ENCODE measurements at regions not wholly inside any gene's neighbourhood (a gene's known extent, or its start where the extent isn't known, plus 50 kb on each side); places are given as distances from the start of the nearest gene placed in this dataset.

DNA sequence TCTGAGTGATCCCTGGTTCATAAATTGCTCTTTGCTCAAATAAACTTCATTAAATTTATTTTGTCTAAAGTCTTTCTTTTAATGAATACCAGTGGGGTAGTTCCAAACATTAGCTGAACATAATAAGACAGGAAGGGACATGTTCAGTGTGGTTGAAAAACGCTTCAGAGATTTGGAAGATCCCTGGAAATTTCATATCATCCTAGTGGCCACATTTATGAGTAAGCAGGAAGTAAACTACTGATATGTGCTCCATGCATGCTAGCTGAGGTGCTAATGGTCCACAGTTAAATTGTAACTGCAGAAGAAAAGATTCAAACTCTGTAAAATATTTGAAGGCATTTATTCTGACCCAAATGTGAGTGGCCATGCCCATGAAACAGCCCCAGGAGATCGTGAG lies 1328.7 kb downstream of the ADGRL3 start:
- TF ChIP-seq POLR2A (IDR thresholded peaks at IDR 0.05) (no peak), EP300 (IDR thresholded peaks at IDR 0.05) (no peak)
- TF ChIP-seq, protein P1, sequence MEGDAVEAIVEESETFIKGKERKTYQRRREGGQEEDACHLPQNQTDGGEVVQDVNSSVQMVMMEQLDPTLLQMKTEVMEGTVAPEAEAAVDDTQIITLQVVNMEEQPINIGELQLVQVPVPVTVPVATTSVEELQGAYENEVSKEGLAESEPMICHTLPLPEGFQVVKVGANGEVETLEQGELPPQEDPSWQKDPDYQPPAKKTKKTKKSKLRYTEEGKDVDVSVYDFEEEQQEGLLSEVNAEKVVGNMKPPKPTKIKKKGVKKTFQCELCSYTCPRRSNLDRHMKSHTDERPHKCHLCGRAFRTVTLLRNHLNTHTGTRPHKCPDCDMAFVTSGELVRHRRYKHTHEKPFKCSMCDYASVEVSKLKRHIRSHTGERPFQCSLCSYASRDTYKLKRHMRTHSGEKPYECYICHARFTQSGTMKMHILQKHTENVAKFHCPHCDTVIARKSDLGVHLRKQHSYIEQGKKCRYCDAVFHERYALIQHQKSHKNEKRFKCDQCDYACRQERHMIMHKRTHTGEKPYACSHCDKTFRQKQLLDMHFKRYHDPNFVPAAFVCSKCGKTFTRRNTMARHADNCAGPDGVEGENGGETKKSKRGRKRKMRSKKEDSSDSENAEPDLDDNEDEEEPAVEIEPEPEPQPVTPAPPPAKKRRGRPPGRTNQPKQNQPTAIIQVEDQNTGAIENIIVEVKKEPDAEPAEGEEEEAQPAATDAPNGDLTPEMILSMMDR (IDR thresholded peaks at IDR 0.05): no peak
- no peak for DNase-seq (ENCODE audit: low spot score in 2 of 2)
- Histone ChIP-seq H3K9me3 (no peaks in the 10 kb centered on the region), H3K4me3 (no peak overlapping the region), H3K27me3 (no peaks in the 10 kb centered on the region), H3K4me1 (no peaks in the 10 kb centered on the region), H3K27ac (no peak overlapping the region), H3K36me3 (no peaks in the 10 kb centered on the region)
- WGBS, 2 donors: 74 to 75% methylated on average over 2 of the region's 2 CpGs

DNA sequence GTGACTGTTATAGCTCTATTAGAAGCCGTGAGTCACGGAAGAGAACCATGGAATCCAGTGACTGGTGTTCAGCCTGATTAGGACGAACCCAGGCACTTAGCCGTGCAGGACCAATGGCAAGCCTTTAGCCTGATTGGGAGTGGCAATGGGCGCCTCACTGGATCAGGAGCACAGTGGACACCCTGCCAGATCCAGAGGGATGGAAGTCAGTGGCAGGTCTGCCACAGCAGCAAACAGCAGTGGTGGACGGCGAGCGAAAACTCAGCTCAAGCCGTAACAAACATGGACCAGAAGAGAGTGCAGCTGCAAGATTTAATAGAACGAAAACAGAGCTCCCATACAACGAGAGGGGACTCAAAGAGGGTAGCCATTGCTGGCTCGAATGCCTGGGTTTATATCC lies 1326.5 kb downstream of the ADGRL3 start:
- TF ChIP-seq EP300 (IDR thresholded peaks at IDR 0.05) (no peak), POLR2A (IDR thresholded peaks at IDR 0.05) (no peak)
- TF ChIP-seq, protein P1 (IDR thresholded peaks at IDR 0.05): no peak
- WGBS, 2 donors: 87 to 89% methylated on average over 12 of the region's 12 CpGs
- no peaks in the 10 kb centered on the region for H3K36me3 ChIP-seq
- no peaks in the 10 kb centered on the region for H3K27me3 ChIP-seq
- no peaks in the 10 kb centered on the region for H3K9me3 ChIP-seq
- no peak overlapping the region for H3K4me3 ChIP-seq
- no peak for DNase-seq (ENCODE audit: low spot score in 2 of 2)
- no peak overlapping the region for H3K27ac ChIP-seq
- H3K4me1 ChIP-seq: no peaks in the 10 kb centered on the region

DNA sequence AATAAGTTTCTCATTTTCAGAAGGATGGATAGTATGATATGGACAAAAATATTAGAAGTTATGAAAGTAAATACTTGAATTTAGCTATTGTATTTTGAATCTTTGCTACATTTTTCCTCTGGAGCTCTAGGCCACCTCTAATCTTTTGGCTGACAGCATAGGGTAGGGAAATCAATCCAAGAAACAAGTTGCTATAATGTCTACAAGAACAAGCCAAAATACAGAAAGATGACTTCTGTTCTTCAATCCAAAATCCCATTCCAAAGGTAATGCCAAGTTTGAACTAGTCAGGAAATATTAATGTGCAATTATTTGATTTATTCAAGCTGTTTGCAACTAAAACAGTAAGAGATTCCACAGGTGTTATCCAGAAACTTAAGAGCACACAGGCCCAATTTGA lies 1323.1 kb downstream of the ADGRL3 start:
- Histone ChIP-seq H3K4me1 (no peaks in the 10 kb centered on the region), H3K36me3 (no peaks in the 10 kb centered on the region), H3K27ac (no peak overlapping the region), H3K4me3 (no peak overlapping the region), H3K9me3 (no peaks in the 10 kb centered on the region), H3K27me3 (no peaks in the 10 kb centered on the region)
- TF ChIP-seq POLR2A (IDR thresholded peaks at IDR 0.05): no peak
- TF ChIP-seq, protein P1 (IDR thresholded peaks at IDR 0.05): no peak
- DNase-seq (ENCODE audit: low spot score in 2 of 2): no peak

DNA sequence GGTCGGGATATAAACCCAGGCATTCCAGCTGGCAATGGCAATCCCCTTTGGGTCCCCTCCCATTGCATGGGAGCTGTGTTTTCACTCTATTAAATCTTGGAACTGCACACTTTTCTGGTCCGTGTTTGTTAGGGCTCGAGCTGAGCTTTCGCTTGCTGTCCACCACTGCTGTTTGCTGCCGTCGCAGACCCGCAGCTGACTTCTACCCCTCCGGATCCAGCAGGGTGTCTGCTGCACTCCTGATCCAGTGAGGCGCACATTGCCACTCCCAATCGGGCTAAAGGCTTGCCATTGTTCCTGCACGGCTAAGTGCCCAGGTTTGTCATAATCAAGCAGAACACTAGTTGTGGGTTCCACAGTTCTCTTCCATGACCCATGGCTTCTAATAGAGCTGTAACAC lies 1322.1 kb downstream of the ADGRL3 start:
- no peak for DNase-seq (ENCODE audit: low spot score in 2 of 2)
- TF ChIP-seq EP300 (IDR thresholded peaks at IDR 0.05) (no peak), POLR2A (IDR thresholded peaks at IDR 0.05) (no peak)
- TF ChIP-seq, protein P1 (IDR thresholded peaks at IDR 0.05): no peak
- Histone ChIP-seq H3K4me1 (no peaks in the 10 kb centered on the region), H3K9me3 (no peaks in the 10 kb centered on the region), H3K4me3 (no peak overlapping the region), H3K27me3 (no peaks in the 10 kb centered on the region), H3K36me3 (no peaks in the 10 kb centered on the region), H3K27ac (no peak overlapping the region)
- WGBS, 2 donors: 85 to 93% methylated on average over 11 of the region's 11 CpGs

DNA sequence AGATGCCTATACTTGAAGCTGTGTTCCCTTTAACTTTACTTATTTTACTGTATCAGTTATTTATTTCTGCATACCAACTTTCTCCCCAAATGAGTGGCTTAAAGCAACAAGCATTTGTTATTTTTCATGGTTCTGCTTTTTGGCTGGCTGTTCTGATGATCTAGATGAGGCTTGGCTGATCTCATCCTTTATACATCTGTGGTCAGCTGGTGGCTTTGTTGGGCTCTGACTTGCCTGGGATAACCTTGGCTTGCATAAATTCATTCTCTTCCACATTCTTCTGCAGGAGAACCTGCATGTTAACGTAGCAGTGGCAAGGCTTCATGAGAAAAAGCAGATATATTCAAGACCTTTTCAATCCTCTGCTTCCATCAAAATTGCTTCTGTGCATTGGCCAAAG lies 1317.6 kb downstream of the ADGRL3 start:
- no peak for DNase-seq (ENCODE audit: low spot score in 2 of 2)
- H3K9me3 ChIP-seq: no peaks in the 10 kb centered on the region
- H3K27ac ChIP-seq: no peak overlapping the region
- TF ChIP-seq, protein P1 (IDR thresholded peaks at IDR 0.05): no peak
- no peak for TF ChIP-seq EP300 (IDR thresholded peaks at IDR 0.05)
- TF ChIP-seq POLR2A (IDR thresholded peaks at IDR 0.05): no peak
- no peaks in the 10 kb centered on the region for H3K27me3 ChIP-seq
- H3K4me1 ChIP-seq: no peaks in the 10 kb centered on the region
- H3K4me3 ChIP-seq: no peak overlapping the region
- WGBS, 2 donors: 39 to 57% methylated on average over 1 of the region's 1 CpG
- no peaks in the 10 kb centered on the region for H3K36me3 ChIP-seq
